ENCODE measurements at regions not wholly inside any gene's neighbourhood (a gene's known extent, or its start where the extent isn't known, plus 50 kb on each side); places are given as distances from the start of the nearest gene placed in this dataset.

DNA sequence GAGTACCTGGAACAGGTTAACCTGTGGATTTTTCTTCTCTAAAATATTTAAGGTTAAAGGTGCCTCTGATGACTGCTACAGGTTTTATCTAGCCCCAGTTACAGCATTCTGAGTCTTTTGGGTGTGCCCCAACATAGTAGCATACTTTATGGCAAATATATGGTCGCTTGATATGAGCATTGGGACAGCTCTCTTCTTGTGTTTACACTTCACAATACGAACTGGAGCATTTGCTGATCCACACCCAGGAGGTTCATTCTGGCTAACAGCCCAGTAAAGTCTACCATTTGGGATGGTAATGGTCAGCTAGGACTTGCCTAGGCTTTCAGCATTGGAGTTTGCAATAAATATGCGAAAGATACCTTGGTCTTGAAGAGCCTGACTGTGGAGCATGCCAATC is 101.3 kb downstream of the DISP1 start:
- TF ChIP-seq EZH2phosphoT487 (IDR thresholded peaks at IDR 0.05; ENCODE audit: borderline replicate concordance), result no peak
- TF ChIP-seq, protein P1, sequence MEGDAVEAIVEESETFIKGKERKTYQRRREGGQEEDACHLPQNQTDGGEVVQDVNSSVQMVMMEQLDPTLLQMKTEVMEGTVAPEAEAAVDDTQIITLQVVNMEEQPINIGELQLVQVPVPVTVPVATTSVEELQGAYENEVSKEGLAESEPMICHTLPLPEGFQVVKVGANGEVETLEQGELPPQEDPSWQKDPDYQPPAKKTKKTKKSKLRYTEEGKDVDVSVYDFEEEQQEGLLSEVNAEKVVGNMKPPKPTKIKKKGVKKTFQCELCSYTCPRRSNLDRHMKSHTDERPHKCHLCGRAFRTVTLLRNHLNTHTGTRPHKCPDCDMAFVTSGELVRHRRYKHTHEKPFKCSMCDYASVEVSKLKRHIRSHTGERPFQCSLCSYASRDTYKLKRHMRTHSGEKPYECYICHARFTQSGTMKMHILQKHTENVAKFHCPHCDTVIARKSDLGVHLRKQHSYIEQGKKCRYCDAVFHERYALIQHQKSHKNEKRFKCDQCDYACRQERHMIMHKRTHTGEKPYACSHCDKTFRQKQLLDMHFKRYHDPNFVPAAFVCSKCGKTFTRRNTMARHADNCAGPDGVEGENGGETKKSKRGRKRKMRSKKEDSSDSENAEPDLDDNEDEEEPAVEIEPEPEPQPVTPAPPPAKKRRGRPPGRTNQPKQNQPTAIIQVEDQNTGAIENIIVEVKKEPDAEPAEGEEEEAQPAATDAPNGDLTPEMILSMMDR (conservative IDR thresholded peaks at IDR 0.05; ENCODE audit: low read length), result no peak

Measured in Loucy (cell line).